NCI-H187 treated with DMSO at 0.1 percent for 48 hours (cell line): ENCODE measurements at regions not wholly inside any gene's neighbourhood (a gene's known extent, or its start where the extent isn't known, plus 50 kb on each side); places are given as distances from the start of the nearest gene placed in this dataset.

Experiments used
- DNase-seq: peaks from one replicate; lab custom pipeline; 2025; lab: John Stamatoyannopoulos, UW

DNA sequence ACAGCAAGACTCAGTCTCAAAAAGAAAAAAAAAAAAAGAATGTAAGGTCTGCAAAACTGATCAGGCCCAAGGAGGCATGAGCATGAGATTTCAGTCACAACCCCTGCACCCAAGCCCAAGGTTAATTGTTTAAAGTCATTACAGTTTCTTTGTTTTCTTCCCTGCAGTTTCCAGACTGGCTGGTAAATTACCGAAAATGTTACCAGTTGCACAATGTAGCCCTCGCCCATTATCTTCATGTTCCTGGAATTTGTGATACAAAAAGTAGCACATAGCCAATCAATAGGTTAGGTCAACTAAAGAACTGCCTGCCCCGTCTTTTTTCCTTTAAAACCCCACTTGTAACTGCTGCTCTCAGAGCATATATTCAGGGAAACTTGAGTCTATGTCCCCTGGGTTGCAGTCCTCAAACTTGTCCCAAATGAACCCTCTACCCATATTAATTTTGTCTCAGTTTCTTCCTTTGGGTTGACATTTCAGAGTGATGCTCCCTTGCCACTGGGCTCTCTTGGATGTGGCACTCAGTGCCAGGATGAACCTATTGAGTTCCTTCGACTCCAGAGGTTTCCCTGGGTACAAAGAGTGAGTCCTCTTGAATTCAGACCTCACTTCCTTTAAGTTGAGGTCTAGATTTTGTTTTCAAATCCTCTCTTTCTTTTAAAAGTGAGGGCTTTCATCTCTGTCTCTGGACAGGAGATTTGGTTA is 216.2 kb upstream of the HS6ST1 start:
- no peak for DNase-seq

DNA sequence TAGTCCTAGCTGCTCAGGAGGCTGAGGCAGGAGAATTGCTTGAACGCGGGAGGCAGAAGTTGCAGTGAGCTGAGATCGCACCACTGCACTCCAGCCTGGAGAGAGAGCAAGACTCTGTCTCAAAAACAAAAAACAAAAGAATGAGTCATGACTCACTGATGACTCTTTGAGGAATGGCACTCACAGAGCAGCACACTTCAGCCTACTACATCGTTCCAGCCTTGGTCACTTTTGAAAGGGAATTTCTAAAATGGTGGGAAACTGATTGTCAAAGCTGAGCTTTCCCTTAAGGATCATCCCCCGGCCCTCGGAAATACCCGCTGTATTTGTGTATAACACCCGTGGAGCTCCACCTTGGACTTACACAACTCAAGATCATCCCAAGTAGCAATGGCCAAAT is 217.3 kb upstream of the HS6ST1 start:
- DNase-seq: no peak

GRCh38 chr2:128536925-128537620 is 218.4 kb upstream of the HS6ST1 start:
- no peak for DNase-seq

GRCh38 chr2:128537646-128538045 is 219.0 kb upstream of the HS6ST1 start:
- no peak for DNase-seq

GRCh38 chr2:128538396-128538795 is 219.7 kb upstream of the HS6ST1 start:
- no peak for DNase-seq

GRCh38 chr2:128540670-128541069 is 222.0 kb upstream of the HS6ST1 start:
- no peak for DNase-seq

DNA sequence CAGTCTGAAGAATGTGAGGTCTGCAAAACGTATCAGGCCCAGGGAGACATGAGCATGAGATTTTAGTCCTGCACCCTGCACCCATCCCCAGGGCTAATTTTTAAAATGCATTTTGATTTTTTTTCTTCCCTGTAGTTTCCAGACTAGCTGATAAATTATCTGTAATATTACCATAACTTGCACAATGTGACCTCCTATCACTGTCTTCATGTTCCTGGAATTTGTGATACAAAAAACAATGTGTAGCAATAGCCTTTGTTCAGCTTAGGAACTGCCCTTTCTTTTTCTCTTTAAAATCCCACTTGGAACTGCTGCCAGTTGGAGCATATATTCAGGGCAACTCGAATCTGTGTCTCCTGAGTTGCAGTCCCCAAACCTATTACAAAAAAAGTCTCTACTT is 222.8 kb upstream of the HS6ST1 start:
- no peak for DNase-seq

GRCh38 chr2:128543036-128543435 is 224.4 kb upstream of the HS6ST1 start:
- DNase-seq: no peak

GRCh38 chr2:128543646-128544045 is 225.0 kb upstream of the HS6ST1 start:
- no peak for DNase-seq

DNA sequence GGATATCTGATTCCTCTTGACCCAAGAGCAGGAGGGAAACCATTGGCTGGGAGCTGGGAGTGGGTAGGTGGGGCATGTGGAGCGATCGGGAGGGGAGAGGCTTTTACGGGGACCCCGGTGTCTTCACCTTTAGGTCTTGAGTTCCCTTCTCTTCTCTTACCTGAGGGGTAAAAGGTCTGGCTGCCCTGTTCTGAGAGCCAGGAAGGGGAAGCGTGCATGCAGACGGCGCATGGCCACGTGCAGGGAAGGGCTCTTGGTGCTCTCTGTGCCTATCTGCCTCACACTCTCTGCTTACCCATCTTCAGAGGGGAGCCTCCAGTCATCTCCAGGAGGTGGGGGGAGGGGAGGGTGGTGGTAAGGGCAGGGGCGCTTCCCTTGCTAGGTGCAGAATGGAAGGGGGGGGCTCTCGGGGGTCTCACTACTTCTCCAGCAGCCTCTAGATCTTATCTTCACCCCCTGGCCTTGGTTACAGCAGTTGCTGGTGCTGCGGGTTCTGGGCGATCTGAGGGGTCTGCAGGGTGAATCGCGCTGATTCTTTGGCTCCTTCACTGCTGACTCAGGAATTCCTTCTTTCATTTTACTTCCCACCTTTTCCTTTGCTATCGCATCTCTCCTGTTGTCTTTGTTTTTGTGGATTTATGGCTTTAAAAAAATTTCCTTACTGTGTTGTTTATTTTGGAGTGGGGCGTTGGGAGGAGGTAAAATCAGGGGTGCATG is 225.8 kb upstream of the HS6ST1 start:
- DNase-seq: no peak

DNA sequence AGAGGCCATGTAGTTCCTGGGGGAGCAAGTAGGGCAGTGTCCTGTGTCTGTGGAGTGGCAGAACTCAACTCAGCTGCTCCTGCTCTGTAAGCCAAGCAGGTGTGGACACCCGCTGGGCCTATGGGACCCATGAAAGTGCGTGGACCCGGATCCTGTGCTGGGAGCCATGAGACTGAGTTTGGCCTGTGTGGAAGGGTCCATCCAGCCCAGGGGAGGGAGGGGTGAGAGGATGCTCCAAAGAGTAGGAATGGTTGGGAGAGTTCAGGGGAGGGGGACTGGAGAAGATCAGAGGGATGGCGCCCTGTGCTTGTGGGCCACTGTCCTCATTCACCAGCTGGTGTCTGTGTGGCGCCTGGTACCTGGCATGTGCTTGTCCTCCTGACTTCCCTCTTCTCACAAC is 226.4 kb upstream of the HS6ST1 start:
- no peak for DNase-seq

GRCh38 chr2:128545829-128546228 is 227.2 kb upstream of the HS6ST1 start:
- DNase-seq: no peak

- no peak for DNase-seq
These were observed 229.0 kb upstream of the HS6ST1 start for GRCh38 chr2:128547667-128548066.

GRCh38 chr2:128548461-128548891 is 229.8 kb upstream of the HS6ST1 start:
- no peak for DNase-seq

- DNase-seq: no peak
These were observed 230.4 kb upstream of the HS6ST1 start for GRCh38 chr2:128549094-128549493.

DNA sequence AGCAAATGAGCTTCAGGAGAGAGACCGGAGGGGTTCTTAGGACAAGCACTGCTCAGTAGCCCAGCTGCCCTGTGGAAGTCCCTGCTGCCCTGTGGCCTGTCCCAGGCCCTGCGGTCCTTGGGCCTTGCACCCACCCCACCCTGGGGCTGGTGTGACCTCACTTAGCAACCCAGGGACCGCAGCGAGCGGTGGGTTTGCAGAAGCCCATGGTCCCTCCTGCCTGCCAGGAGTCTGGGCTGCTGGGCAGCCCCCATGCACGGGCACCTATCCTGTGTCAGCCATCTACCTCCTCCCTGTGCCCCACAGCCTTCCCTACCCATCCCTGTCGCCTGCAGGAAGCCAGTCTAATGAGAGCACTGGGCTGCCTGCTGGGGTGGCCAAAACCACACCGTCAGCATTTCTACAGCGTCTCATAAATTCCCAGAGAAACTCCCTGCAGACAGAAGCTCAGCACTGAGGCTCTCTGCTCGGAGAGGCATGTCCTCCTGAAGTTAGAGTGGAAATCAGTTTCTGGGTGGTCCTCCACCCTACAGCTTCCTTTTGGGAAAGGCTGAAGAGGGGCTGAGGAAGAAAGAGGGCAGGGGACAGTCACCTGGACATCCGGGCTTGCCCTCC is 231.1 kb upstream of the HS6ST1 start:
- no peak for DNase-seq

DNA sequence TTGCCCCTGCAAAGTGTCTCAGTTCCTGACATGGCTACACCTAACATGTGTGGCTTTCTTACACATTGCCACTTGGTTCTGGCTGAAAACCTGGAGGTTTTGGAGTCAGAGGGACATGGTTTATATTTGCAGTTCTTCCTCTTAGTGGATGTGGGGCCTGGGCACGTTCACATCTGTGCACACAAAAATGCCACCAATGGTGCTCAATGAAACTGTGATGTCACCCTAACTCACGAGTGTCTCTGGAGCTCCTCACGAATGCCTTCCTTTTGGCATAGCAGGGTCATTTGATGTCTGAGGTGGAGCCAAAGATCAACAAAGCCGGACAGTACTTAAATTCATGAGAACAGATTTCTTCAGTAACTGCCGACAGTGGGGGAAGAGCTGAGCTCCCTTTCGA is 231.7 kb upstream of the HS6ST1 start:
- DNase-seq: no peak

GRCh38 chr2:128550801-128551416 is 232.2 kb upstream of the HS6ST1 start:
- no peak for DNase-seq

DNA sequence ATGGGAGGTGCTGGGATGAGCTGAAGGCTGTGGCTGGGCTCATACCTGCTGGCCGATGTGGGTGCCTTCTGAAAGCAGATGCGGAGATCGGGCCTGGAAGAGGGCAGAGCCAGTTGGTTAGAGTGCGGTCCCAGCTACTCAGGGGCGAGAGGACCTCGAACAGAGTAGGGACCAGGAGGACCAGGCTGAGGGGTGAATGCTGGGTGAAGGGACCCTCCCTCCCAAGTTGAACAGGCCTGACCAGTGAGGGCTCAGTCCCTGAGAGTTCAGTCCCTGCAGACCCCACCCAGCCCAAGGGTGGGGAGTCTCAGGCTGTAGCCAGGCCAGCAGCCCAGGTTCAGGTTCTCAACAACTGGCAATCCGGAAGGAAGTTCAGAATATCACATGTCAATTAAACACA is 232.8 kb upstream of the HS6ST1 start:
- no peak for DNase-seq

- DNase-seq: no peak
These were observed 233.6 kb upstream of the HS6ST1 start for GRCh38 chr2:128552141-128552805.

DNA sequence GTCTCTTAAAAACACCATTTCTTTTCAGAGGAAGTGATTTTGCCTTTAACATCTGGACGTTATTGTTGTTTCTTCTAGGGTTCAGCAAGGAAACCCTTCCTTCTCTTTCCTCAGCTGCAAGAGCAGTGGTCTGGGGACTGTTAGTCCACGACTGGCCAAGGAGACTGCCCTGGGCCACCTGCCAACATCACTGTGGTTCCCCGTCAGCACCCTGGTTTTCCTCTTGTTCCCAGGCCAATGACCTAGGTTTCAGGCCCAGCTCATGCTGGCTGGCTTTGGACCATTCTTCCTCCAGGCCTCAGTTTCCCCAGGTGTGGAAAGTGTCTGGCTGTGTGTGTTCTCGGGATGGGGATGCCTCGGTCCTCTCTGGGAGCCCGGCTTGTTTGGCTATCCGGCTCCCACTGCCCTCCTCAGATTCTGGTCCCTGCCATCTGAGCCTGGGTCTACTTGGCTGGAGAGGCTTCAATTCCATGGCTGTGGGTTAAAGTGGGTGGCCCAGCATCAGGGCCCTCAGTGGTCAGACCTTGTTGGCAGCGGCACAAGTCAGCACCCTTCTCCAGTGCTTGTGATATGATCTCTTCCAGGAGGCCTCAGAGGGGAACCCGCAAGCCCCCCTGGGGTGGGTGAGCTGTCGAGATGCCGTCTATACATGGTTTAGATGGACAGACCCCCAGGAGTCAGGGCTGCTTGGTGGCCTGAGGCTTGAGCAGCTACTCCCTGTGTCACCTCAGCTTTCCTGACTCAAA is 234.3 kb upstream of the HS6ST1 start:
- DNase-seq: no peak
